ENCODE measurements at regions not wholly inside any gene's neighbourhood (a gene's known extent, or its start where the extent isn't known, plus 50 kb on each side); places are given as distances from the start of the nearest gene placed in this dataset.

DNA sequence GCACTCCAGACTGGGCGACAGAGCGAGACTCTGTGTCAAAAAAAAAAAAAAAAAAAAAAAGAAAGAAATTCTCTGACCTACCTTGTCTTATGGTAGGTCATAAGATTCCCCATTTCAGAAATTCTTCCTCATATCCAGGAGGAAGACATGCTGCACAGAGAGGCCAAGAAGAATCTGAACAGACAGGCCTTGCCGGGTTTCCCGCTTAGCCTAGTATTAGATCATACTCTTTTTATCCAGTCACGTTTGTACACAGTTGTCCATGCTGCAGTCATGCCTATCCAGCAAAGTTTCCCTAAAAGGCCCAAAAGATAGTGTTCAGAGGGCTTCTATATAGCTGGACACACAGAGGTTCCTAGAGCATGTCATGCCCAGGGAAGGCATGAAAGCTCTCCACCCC is 93.6 kb upstream of the CHODL start:
- H3K4me3 ChIP-seq (ENCODE audit: low read depth, low read length), result no peak overlapping the region
- no peak for TF ChIP-seq CTCF (IDR thresholded peaks at IDR 0.05; ENCODE audit: borderline replicate concordance, insufficient read depth, low read depth, low read length)

DNA sequence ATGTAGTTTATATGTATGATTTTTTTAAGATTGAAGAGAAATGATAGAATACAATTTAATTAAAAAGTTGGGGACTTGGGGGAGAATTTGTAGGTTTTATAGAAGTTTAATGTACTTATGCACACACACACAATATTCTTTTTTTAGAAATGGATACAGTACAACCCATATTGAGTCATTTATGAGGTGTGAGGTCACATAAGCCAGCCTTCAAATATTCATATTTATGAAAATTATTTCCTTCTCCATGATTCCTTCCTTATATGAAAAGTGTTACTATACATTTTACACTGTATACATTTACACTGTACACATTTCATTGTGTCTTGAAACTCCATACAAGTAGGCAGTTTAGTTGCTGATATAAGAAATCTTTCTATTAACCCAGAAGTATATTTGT is 96.2 kb upstream of the CHODL start:
- H3K4me3 ChIP-seq (ENCODE audit: low read depth, low read length), result no peak overlapping the region
- no peak for TF ChIP-seq CTCF (IDR thresholded peaks at IDR 0.05; ENCODE audit: borderline replicate concordance, insufficient read depth, low read depth, low read length)

- no peak for TF ChIP-seq CTCF (IDR thresholded peaks at IDR 0.05; ENCODE audit: borderline replicate concordance, insufficient read depth, low read depth, low read length)
- no peak overlapping the region for H3K4me3 ChIP-seq (ENCODE audit: low read depth, low read length)
Observed at GRCh38 chr21:18147678-18148077, 97.0 kb upstream of the CHODL start.

GRCh38 chr21:18146820-18147219 is 97.8 kb upstream of the CHODL start:
- H3K4me3 ChIP-seq (ENCODE audit: low read depth, low read length), result no peak overlapping the region
- no peak for TF ChIP-seq CTCF (IDR thresholded peaks at IDR 0.05; ENCODE audit: borderline replicate concordance, insufficient read depth, low read depth, low read length)

DNA sequence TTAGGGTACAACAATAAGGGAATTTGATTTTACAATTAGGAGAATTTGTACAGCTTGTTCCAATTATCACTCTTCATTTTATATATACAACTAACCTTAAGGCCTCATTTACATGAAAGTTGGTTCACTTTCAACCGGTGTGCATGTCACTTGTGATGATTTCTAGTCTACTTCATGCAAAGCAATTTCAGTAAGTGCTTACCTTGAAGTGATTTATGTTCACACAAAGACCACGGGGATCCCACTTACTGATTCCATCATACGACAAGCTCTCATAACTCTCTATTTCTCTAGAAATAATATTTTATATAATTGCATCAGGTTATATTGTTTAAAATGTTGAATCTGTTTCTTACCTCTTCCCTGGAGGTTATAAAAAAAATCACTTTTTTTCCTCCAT is 100.3 kb upstream of the CHODL start:
- H3K4me3 ChIP-seq (ENCODE audit: low read depth, low read length), result no peak overlapping the region
- TF ChIP-seq CTCF (IDR thresholded peaks at IDR 0.05; ENCODE audit: borderline replicate concordance, insufficient read depth, low read depth, low read length), result no peak

- H3K4me3 ChIP-seq (ENCODE audit: low read depth, low read length), result no peak overlapping the region
- TF ChIP-seq CTCF (IDR thresholded peaks at IDR 0.05; ENCODE audit: borderline replicate concordance, insufficient read depth, low read depth, low read length), result no peak
Observed at GRCh38 chr21:18142655-18143054, 102.0 kb upstream of the CHODL start.

- TF ChIP-seq CTCF (IDR thresholded peaks at IDR 0.05; ENCODE audit: borderline replicate concordance, insufficient read depth, low read depth, low read length), result no peak
Observed at GRCh38 chr21:18138507-18138906, 106.1 kb upstream of the CHODL start.

More at GRCh38 chr21:18138507-18138906, 106.1 kb upstream of the CHODL start:
- H3K4me3 ChIP-seq (ENCODE audit: low read depth, low read length), result no peak overlapping the region

Data from GM12875 (cell line).